Vagina (tissue), 2 donors: ENCODE measurements at regions not wholly inside any gene's neighbourhood (a gene's known extent, or its start where the extent isn't known, plus 50 kb on each side); places are given as distances from the start of the nearest gene placed in this dataset.

Experiments used
- POLR2AphosphoS5 ChIP-seq, 2 donors: sonication (generic); formaldehyde crosslinking; IDR thresholded peaks; one replicate each; pipeline ENCODE4 v1.9.0; 2017; ENCODE audit warnings: antibody characterized with exemption in 2 of 2, mild to moderate bottlenecking in 2 of 2, low read depth in 1 of 2; ENCODE audit not compliant: insufficient read depth in 1 of 2
- TF ChIP-seq, protein P1 (sequence below), 3 experiments: fragments of 450-650 bp in 2 of 3; fragments of 200-600 bp in 1 of 3; sonication (generic) in 1 of 3; IDR thresholded peaks; one replicate each; pipeline ENCODE4 v1.5.1; 2017 to 2019; ENCODE audit warnings: antibody characterized with exemption in 3 of 3, mild to moderate bottlenecking in 2 of 3, moderate library complexity in 2 of 3

DNA sequence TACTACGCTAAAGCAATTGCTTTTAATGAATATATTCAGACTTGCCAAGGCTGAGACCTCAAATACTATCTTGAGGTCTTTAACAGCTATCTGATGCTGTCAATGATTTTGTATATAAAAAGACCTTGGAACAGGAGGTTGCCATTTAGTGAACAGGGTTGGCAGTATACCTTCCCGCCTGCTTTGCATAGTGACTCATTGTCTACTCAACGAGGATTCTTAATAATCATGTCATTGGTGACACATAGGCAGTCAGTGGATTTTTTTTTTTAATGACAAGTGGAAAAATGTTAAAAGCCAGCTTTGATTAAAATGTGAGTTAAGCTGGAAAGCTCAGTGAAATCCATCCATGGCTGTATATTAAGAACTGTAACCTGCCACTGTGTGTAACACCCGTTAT lies 164.0 kb downstream of the ASMT start:
- TF ChIP-seq, protein P1, sequence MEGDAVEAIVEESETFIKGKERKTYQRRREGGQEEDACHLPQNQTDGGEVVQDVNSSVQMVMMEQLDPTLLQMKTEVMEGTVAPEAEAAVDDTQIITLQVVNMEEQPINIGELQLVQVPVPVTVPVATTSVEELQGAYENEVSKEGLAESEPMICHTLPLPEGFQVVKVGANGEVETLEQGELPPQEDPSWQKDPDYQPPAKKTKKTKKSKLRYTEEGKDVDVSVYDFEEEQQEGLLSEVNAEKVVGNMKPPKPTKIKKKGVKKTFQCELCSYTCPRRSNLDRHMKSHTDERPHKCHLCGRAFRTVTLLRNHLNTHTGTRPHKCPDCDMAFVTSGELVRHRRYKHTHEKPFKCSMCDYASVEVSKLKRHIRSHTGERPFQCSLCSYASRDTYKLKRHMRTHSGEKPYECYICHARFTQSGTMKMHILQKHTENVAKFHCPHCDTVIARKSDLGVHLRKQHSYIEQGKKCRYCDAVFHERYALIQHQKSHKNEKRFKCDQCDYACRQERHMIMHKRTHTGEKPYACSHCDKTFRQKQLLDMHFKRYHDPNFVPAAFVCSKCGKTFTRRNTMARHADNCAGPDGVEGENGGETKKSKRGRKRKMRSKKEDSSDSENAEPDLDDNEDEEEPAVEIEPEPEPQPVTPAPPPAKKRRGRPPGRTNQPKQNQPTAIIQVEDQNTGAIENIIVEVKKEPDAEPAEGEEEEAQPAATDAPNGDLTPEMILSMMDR (IDR thresholded peaks at IDR 0.05): no peak
- TF ChIP-seq POLR2AphosphoS5 (IDR thresholded peaks at IDR 0.05; ENCODE audit: insufficient read depth in 1 of 2, low read depth in 1 of 2): no peak
